ENCODE measurements at regions not wholly inside any gene's neighbourhood (a gene's known extent, or its start where the extent isn't known, plus 50 kb on each side); places are given as distances from the start of the nearest gene placed in this dataset.

DNA sequence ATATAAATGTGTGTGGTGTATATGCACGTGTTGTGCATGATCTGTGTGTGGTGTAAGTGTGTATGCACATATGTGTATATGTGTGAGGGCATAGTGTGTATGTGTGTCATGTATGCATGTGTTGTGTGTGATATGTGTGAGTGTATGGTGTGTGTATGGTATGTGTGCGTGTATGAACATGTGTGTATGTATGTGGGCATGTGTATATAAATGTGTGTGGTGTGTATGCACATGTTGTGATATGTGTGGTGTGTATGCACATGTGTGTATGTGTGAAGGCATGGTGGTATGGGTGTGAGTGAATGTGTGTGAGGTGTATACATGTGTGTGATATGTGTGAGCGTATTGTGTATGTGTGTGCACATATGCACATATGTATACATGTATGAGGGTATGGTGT lies 198.7 kb downstream of the RBFOX3 start:
- TF ChIP-seq TAF1 (IDR thresholded peaks at IDR 0.05; ENCODE audit: low read depth) (no peak), SMC3 (conservative IDR thresholded peaks at IDR 0.05; ENCODE audit: poor library complexity) (no peak), EZH2 (IDR thresholded peaks at IDR 0.05; ENCODE audit: borderline replicate concordance, insufficient read depth, low read length, poor library complexity, severe bottlenecking) (no peak), POLR2AphosphoS5 (IDR thresholded peaks at IDR 0.05) (no peak), RAD21 (conservative IDR thresholded peaks at IDR 0.05) (no peak), MXI1 (conservative IDR thresholded peaks at IDR 0.05; ENCODE audit: poor library complexity, severe bottlenecking) (no peak), EP300 (conservative IDR thresholded peaks at IDR 0.05; ENCODE audit: poor library complexity, severe bottlenecking) (no peak)
- TF ChIP-seq, protein P1, sequence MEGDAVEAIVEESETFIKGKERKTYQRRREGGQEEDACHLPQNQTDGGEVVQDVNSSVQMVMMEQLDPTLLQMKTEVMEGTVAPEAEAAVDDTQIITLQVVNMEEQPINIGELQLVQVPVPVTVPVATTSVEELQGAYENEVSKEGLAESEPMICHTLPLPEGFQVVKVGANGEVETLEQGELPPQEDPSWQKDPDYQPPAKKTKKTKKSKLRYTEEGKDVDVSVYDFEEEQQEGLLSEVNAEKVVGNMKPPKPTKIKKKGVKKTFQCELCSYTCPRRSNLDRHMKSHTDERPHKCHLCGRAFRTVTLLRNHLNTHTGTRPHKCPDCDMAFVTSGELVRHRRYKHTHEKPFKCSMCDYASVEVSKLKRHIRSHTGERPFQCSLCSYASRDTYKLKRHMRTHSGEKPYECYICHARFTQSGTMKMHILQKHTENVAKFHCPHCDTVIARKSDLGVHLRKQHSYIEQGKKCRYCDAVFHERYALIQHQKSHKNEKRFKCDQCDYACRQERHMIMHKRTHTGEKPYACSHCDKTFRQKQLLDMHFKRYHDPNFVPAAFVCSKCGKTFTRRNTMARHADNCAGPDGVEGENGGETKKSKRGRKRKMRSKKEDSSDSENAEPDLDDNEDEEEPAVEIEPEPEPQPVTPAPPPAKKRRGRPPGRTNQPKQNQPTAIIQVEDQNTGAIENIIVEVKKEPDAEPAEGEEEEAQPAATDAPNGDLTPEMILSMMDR (IDR thresholded peaks at IDR 0.05; ENCODE audit: poor library complexity, severe bottlenecking), result no peak
- TF ChIP-seq, protein P2, sequence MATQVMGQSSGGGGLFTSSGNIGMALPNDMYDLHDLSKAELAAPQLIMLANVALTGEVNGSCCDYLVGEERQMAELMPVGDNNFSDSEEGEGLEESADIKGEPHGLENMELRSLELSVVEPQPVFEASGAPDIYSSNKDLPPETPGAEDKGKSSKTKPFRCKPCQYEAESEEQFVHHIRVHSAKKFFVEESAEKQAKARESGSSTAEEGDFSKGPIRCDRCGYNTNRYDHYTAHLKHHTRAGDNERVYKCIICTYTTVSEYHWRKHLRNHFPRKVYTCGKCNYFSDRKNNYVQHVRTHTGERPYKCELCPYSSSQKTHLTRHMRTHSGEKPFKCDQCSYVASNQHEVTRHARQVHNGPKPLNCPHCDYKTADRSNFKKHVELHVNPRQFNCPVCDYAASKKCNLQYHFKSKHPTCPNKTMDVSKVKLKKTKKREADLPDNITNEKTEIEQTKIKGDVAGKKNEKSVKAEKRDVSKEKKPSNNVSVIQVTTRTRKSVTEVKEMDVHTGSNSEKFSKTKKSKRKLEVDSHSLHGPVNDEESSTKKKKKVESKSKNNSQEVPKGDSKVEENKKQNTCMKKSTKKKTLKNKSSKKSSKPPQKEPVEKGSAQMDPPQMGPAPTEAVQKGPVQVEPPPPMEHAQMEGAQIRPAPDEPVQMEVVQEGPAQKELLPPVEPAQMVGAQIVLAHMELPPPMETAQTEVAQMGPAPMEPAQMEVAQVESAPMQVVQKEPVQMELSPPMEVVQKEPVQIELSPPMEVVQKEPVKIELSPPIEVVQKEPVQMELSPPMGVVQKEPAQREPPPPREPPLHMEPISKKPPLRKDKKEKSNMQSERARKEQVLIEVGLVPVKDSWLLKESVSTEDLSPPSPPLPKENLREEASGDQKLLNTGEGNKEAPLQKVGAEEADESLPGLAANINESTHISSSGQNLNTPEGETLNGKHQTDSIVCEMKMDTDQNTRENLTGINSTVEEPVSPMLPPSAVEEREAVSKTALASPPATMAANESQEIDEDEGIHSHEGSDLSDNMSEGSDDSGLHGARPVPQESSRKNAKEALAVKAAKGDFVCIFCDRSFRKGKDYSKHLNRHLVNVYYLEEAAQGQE (IDR thresholded peaks at IDR 0.05; ENCODE audit: borderline replicate concordance), result no peak
- Histone ChIP-seq H3K36me3 (ENCODE audit: insufficient read depth, low read length) (no peaks in the 10 kb centered on the region), H3K79me2 (replicated peaks; ENCODE audit: insufficient read depth, low read length) (no peaks in the 10 kb centered on the region), H3F3A (ENCODE audit: insufficient read depth, low read length, poor library complexity, severe bottlenecking) (no peaks in the 10 kb centered on the region), H3K4me3 (ENCODE audit: low read length) (no peak overlapping the region), H3K9me2 (ENCODE audit: insufficient read depth, low read length) (no peaks in the 10 kb centered on the region), H3K27me3 (ENCODE audit: insufficient read depth, low read depth, low read length) (no peaks in the 10 kb centered on the region), H2AFZ (ENCODE audit: low read depth, low read length) (no peak overlapping the region), H3K27ac (ENCODE audit: low read length) (no peak overlapping the region), H3K4me2 (ENCODE audit: low read length) (no peak overlapping the region), H4K20me1 (ENCODE audit: insufficient read depth) (no peaks in the 10 kb centered on the region), H3K9me3 (ENCODE audit: low read length) (no peaks in the 10 kb centered on the region), H3K9ac (ENCODE audit: low read length) (no peak overlapping the region)

DNA sequence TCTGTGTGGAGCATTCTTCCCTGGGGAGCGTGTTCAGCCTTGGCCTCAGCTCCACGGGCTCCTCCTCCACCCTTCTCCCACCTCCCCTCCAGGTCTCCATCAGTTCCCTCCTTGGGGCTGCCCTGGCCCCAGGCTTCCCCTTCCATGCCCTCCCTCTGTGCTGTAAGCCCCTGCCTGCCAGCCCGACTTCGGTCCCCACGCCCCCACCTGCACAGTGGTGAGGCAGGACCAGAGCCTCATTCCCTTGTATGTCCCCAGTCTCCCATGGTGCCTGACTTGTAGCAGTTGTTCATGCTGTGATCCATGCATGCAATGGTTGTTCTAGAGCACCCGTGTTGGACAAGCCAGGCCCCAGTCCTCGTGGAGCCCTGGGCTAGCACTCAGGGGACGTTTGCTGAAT lies 199.4 kb downstream of the RBFOX3 start:
- H3K4me3 ChIP-seq (ENCODE audit: low read length), result no peak overlapping the region
- H3K9ac ChIP-seq (ENCODE audit: low read length), result no peak overlapping the region
- no peaks in the 10 kb centered on the region for H4K20me1 ChIP-seq (ENCODE audit: insufficient read depth)
- no peak overlapping the region for H3K4me2 ChIP-seq (ENCODE audit: low read length)
- no peaks in the 10 kb centered on the region for H3K79me2 ChIP-seq (replicated peaks; ENCODE audit: insufficient read depth, low read length)
- H3K36me3 ChIP-seq (ENCODE audit: insufficient read depth, low read length), result no peaks in the 10 kb centered on the region
- H3K9me2 ChIP-seq (ENCODE audit: insufficient read depth, low read length), result no peaks in the 10 kb centered on the region
- no peaks in the 10 kb centered on the region for H3F3A ChIP-seq (ENCODE audit: insufficient read depth, low read length, poor library complexity, severe bottlenecking)
- TF ChIP-seq, protein P1 (IDR thresholded peaks at IDR 0.05; ENCODE audit: poor library complexity, severe bottlenecking), result no peak
- no peaks in the 10 kb centered on the region for H3K27me3 ChIP-seq (ENCODE audit: insufficient read depth, low read depth, low read length)
- H3K27ac ChIP-seq (ENCODE audit: low read length), result no peak overlapping the region
- no peaks in the 10 kb centered on the region for H3K9me3 ChIP-seq (ENCODE audit: low read length)
- no peak overlapping the region for H2AFZ ChIP-seq (ENCODE audit: low read depth, low read length)

Data from neural cell (in vitro differentiated cells).